ENCODE measurements at regions not wholly inside any gene's neighbourhood (a gene's known extent, or its start where the extent isn't known, plus 50 kb on each side); places are given as distances from the start of the nearest gene placed in this dataset.

GRCh38 chr18:76558881-76559667 lies 64.0 kb upstream of the ZNF516 start:
- TF ChIP-seq CTCF (IDR thresholded peaks at IDR 0.05) (no peak), ZFX (IDR thresholded peaks at IDR 0.05; ENCODE audit: borderline replicate concordance) (no peak)
